GM23338 (cell line): ENCODE measurements at regions not wholly inside any gene's neighbourhood (a gene's known extent, or its start where the extent isn't known, plus 50 kb on each side); places are given as distances from the start of the nearest gene placed in this dataset.

ENCODE experiments used
- ATAC-seq: fragments of 200-7000 bp; cut with Tn5 transposase; 3 replicates; pipeline ENCODE4 v1.9.1; 2020
- DNase-seq: peaks from one replicate; pipeline ENCODE4 v3.0.0-alpha.2; 2015; ENCODE audit warnings: low spot score
- H2AFZ ChIP-seq: fragments of 200-600 bp; sonication (generic); 2 replicates; pipeline ENCODE4 v1.8.0; 2016; ENCODE audit warnings: antibody characterized with exemption, mild to moderate bottlenecking, moderate library complexity
- H3F3A ChIP-seq: fragments of 200-600 bp; sonication (generic); replicated peaks from 2 replicates; pipeline ENCODE4 v1.8.0; 2017; ENCODE audit warnings: antibody characterized with exemption, mixed run types, low read depth
- H3K27ac ChIP-seq: fragments of 200-600 bp; sonication (generic); 2 replicates; pipeline ENCODE4 v1.6.1; 2016; ENCODE audit warnings: low read depth
- H3K27me3 ChIP-seq: fragments of 200-600 bp; sonication (generic); 2 replicates; pipeline ENCODE4 v1.8.0; 2016; ENCODE audit warnings: mild to moderate bottlenecking, mixed run types, moderate library complexity; ENCODE audit not compliant: insufficient read depth
- H3K36me3 ChIP-seq: fragments of 200-600 bp; sonication (generic); 2 replicates; pipeline ENCODE4 v1.8.0; 2016; ENCODE audit warnings: mild to moderate bottlenecking; ENCODE audit not compliant: insufficient read depth
- H3K4me1 ChIP-seq: fragments of 200-600 bp; sonication (generic); 2 replicates; pipeline ENCODE4 v1.8.0; 2016; ENCODE audit warnings: mild to moderate bottlenecking, moderate library complexity; ENCODE audit not compliant: insufficient read depth
- H3K4me2 ChIP-seq: fragments of 200-600 bp; sonication (generic); 2 replicates; pipeline ENCODE4 v1.7.1; 2017; ENCODE audit warnings: mixed run types
- H3K4me3 ChIP-seq: fragments of 200-600 bp; sonication (generic); 2 replicates; pipeline ENCODE4 v1.6.1; 2016; ENCODE audit warnings: mixed run types
- H3K79me2 ChIP-seq: fragments of 200-600 bp; sonication (generic); replicated peaks from 2 replicates; pipeline ENCODE4 v1.8.0; 2017; ENCODE audit warnings: mild to moderate bottlenecking; ENCODE audit not compliant: insufficient read depth
- H3K9me2 ChIP-seq: fragments of 200-600 bp; sonication (generic); 2 replicates; pipeline ENCODE4 v1.8.0; 2017; ENCODE audit not compliant: insufficient read depth
- H4K20me1 ChIP-seq: fragments of 200-600 bp; sonication (generic); replicated peaks from 2 replicates; pipeline ENCODE4 v1.8.0; 2017; ENCODE audit warnings: mild to moderate bottlenecking; ENCODE audit not compliant: insufficient read depth
- H3K27ac Mint-ChIP-seq: 2 replicates; pipeline ENCODE4 v1.8.0; 2020; ENCODE audit warnings: inconsistent platforms, mild to moderate bottlenecking, moderate library complexity, mixed read lengths
- H3K27me3 Mint-ChIP-seq: 3 replicates; pipeline ENCODE4 v1.8.0; 2022; ENCODE audit warnings: low read depth, mild to moderate bottlenecking, moderate library complexity, mixed read lengths, inconsistent platforms; ENCODE audit not compliant: insufficient read depth, poor library complexity
- H3K36me3 Mint-ChIP-seq: 3 replicates; pipeline ENCODE4 v1.8.0; 2021; ENCODE audit warnings: low read depth, mild to moderate bottlenecking, inconsistent platforms, moderate library complexity, mixed read lengths
- H3K4me1 Mint-ChIP-seq: 3 replicates; pipeline ENCODE4 v1.8.0; 2020; ENCODE audit warnings: mild to moderate bottlenecking, inconsistent platforms, mixed read lengths
- H3K4me3 Mint-ChIP-seq: 3 replicates; pipeline ENCODE4 v1.8.0; 2021; ENCODE audit warnings: moderate library complexity, mild to moderate bottlenecking, inconsistent platforms, mixed read lengths
- H3K9me3 Mint-ChIP-seq: 3 replicates; pipeline ENCODE4 v1.8.0; 2020; ENCODE audit warnings: moderate library complexity, mild to moderate bottlenecking, inconsistent platforms, mixed read lengths
- CTCF ChIP-seq, 2 experiments: fragments of 200-600 bp in 1 of 2; sonication (generic) in 1 of 2; conservative IDR thresholded peaks; 2 replicates each; pipeline versions ENCODE4 v1.5.1 to v1.6.1; 2016 to 2017; ENCODE audit warnings: antibody characterized with exemption in 2 of 2, low read depth in 2 of 2, mild to moderate bottlenecking in 2 of 2, moderate library complexity in 1 of 2
- EZH2 ChIP-seq: fragments of 200-600 bp; sonication (generic); IDR thresholded peaks from one replicate; pipeline ENCODE4 v1.8.0; 2017; ENCODE audit warnings: antibody characterized with exemption, mild to moderate bottlenecking, low read depth; ENCODE audit not compliant: unreplicated experiment
- EZH2phosphoT487 ChIP-seq: fragments of 200-600 bp; sonication (generic); IDR thresholded peaks from one replicate; pipeline ENCODE4 v1.8.1; 2018; ENCODE audit warnings: antibody characterized with exemption; ENCODE audit not compliant: unreplicated experiment
- POLR2AphosphoS5 ChIP-seq: IDR thresholded peaks from 2 replicates; pipeline ENCODE4 v1.6.1; 2016; ENCODE audit warnings: antibody characterized with exemption, low read depth
- STAT1 ChIP-seq: IDR thresholded peaks from one replicate; pipeline ENCODE4 v1.6.1; 2016; ENCODE audit warnings: antibody characterized with exemption; ENCODE audit not compliant: unreplicated experiment
- TF ChIP-seq, protein P1 (sequence below): IDR thresholded peaks from 2 replicates; pipeline ENCODE4 v1.6.1; 2016; ENCODE audit warnings: antibody characterized with exemption
- TF ChIP-seq, protein P2 (sequence below): IDR thresholded peaks from one replicate; pipeline ENCODE4 v1.6.1; 2018; ENCODE audit warnings: antibody characterized with exemption; ENCODE audit not compliant: unreplicated experiment

DNA sequence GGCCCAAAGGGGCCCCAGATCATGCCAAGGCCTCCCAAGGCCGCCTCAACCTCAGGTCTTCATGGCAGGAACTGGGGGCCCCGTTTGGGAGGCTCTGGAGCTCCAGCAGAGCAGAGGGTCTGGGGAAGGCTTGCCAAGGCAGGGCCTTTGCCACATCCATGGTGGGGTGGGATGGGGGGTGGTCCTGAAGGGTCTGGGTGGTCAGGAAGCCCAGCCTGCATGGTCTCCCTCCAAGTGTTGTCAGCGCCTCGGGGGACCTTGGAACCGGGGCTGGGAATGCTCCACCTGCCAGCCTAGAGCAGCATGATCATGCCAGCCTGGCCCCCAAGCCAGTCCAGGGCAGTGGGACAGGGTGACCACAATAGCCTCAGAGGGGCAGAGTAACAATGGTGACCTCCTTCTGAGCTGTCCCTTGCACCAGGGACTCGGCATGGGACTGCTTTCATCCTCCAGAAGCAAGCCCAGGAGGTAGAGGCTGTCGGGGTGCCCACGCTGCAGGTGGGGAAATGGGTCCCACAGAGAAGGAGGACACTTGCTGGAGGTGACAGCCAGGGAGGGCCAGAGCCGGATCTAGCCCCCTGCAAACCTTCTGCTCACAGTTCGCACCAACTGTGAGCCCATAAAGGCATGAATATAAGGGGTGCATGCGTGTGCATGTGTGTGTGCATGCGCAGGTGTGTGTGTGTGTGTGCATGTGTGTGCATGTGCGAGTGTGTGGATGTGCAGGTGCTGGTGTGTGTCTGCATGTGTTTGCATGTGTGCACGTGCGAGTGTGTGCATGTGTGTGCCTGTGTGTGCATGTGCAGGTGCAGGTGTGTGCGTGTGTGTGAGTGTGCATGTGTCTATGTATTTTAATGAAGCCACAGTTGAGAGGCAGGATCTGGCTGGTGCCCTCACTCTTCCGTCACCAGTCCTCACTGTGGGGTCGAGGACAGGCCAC lies 63.8 kb downstream of the MYEOV start:
- Histone ChIP-seq H3K4me2 (no peak overlapping the region), H3K36me3 (no peaks in the 10 kb centered on the region), H2AFZ (no peak overlapping the region), H4K20me1 (no peaks in the 10 kb centered on the region), H3K4me1 (no peaks in the 10 kb centered on the region), H3K4me3 (no peak overlapping the region), H3K79me2 (no peaks in the 10 kb centered on the region), H3K27me3 (no peaks in the 10 kb centered on the region), H3K9me2 (no peaks in the 10 kb centered on the region), H3F3A (no peaks in the 10 kb centered on the region), H3K27ac (no peak overlapping the region)
- Mint-ChIP-seq H3K4me3 (no peak overlapping the region; the same call in 2 of the 3 replicates), H3K27ac (no peak overlapping the region), H3K4me1 (peaks cover 3% of the 10 kb centered on the region; the same call in 1 of the 3 replicates), H3K9me3 (peaks cover 12% of the 10 kb centered on the region), H3K27me3 (no peaks in the 10 kb centered on the region), H3K36me3 (no peaks in the 10 kb centered on the region; the same call in 2 of the 3 replicates)
- ATAC-seq (no peak), DNase-seq (no peak)
- TF ChIP-seq STAT1 (no peak), CTCF (conservative IDR thresholded peaks at IDR 0.05; ENCODE audit: low read depth in 2 of 2) (no peak), POLR2AphosphoS5 (no peak), EZH2 (no peak), EZH2phosphoT487 (no peak)
- TF ChIP-seq, protein P1, sequence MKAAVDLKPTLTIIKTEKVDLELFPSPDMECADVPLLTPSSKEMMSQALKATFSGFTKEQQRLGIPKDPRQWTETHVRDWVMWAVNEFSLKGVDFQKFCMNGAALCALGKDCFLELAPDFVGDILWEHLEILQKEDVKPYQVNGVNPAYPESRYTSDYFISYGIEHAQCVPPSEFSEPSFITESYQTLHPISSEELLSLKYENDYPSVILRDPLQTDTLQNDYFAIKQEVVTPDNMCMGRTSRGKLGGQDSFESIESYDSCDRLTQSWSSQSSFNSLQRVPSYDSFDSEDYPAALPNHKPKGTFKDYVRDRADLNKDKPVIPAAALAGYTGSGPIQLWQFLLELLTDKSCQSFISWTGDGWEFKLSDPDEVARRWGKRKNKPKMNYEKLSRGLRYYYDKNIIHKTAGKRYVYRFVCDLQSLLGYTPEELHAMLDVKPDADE = no peak
- TF ChIP-seq, protein P2, sequence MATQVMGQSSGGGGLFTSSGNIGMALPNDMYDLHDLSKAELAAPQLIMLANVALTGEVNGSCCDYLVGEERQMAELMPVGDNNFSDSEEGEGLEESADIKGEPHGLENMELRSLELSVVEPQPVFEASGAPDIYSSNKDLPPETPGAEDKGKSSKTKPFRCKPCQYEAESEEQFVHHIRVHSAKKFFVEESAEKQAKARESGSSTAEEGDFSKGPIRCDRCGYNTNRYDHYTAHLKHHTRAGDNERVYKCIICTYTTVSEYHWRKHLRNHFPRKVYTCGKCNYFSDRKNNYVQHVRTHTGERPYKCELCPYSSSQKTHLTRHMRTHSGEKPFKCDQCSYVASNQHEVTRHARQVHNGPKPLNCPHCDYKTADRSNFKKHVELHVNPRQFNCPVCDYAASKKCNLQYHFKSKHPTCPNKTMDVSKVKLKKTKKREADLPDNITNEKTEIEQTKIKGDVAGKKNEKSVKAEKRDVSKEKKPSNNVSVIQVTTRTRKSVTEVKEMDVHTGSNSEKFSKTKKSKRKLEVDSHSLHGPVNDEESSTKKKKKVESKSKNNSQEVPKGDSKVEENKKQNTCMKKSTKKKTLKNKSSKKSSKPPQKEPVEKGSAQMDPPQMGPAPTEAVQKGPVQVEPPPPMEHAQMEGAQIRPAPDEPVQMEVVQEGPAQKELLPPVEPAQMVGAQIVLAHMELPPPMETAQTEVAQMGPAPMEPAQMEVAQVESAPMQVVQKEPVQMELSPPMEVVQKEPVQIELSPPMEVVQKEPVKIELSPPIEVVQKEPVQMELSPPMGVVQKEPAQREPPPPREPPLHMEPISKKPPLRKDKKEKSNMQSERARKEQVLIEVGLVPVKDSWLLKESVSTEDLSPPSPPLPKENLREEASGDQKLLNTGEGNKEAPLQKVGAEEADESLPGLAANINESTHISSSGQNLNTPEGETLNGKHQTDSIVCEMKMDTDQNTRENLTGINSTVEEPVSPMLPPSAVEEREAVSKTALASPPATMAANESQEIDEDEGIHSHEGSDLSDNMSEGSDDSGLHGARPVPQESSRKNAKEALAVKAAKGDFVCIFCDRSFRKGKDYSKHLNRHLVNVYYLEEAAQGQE = no peak
